Tibial nerve (tissue), 4 donors: ENCODE measurements at regions not wholly inside any gene's neighbourhood (a gene's known extent, or its start where the extent isn't known, plus 50 kb on each side); places are given as distances from the start of the nearest gene placed in this dataset.
A peak's percentile ranks its signal among the peaks of the same experiment; 100 is the strongest.

Source experiments
- DNase-seq, 2 donors: peaks; one replicate each; pipeline ENCODE4 v3.0.0-alpha.2; 2019; ENCODE audit warnings: low spot score in 2 of 2
- H3K27ac ChIP-seq, 4 donors: fragments of 200-600 bp; sonication (generic) in 3 of 4; one replicate each; pipeline ENCODE4 v1.5.1; 2017 to 2019; ENCODE audit warnings: mild to moderate bottlenecking in 1 of 4
- H3K27me3 ChIP-seq, 2 donors: fragments of 200-600 bp; sonication (generic) in 1 of 2; one replicate each; pipeline versions ENCODE4 v1.5.1 to v1.6.0; 2017 to 2019
- H3K36me3 ChIP-seq, 3 donors: fragments of 200-600 bp; sonication (generic); one replicate each; pipeline ENCODE4 v1.5.1; 2018 to 2019
- H3K4me1 ChIP-seq, 4 donors: fragments of 200-600 bp; sonication (generic) in 3 of 4; one replicate each; pipeline ENCODE4 v1.5.1; 2017 to 2019
- H3K4me3 ChIP-seq, 4 donors: fragments of 200-600 bp; sonication (generic) in 3 of 4; one replicate each; pipeline ENCODE4 v1.5.1; 2017 to 2019; ENCODE audit warnings: mild to moderate bottlenecking in 1 of 4, moderate library complexity in 1 of 4
- H3K9me3 ChIP-seq, 4 donors: fragments of 200-600 bp; sonication (generic) in 3 of 4; one replicate each; pipeline ENCODE4 v1.5.1; 2017 to 2019
- CTCF ChIP-seq, 5 experiments: fragments of 200-600 bp in 3 of 5; fragments of 450-650 bp in 2 of 5; sonication (generic) in 3 of 5; IDR thresholded peaks; one replicate each; pipeline ENCODE4 v1.5.1; 2016 to 2019; ENCODE audit warnings: antibody characterized with exemption in 5 of 5, mild to moderate bottlenecking in 3 of 5, moderate library complexity in 2 of 5
- EP300 ChIP-seq, 2 donors: sonication (generic); formaldehyde crosslinking; IDR thresholded peaks; one replicate each; pipeline ENCODE4 v1.6.1; 2017; ENCODE audit warnings: antibody characterized with exemption in 2 of 2, mild to moderate bottlenecking in 1 of 2
- POLR2A ChIP-seq, 2 donors: fragments of 450-650 bp; IDR thresholded peaks; one replicate each; pipeline ENCODE4 v1.6.1; 2017; ENCODE audit warnings: antibody characterized with exemption in 2 of 2, mild to moderate bottlenecking in 2 of 2, moderate library complexity in 2 of 2
- WGBS, 2 donors: methylation state at CpG; one replicate each; pipeline ENCODE4 v1.1.5; 2018; 5-methylcytosine and 5-hydroxymethylcytosine counted together

GRCh38 chr5:61949679-61950435, 356.1 kb upstream of the KIF2A start:
- Histone ChIP-seq H3K9me3 (no peaks in the 10 kb centered on the region), H3K4me1 (peaks cover 0 to 10% (median 0%) of the 10 kb centered on the region in 4 donors), H3K36me3 (no peaks in the 10 kb centered on the region), H3K27me3 (no peaks in the 10 kb centered on the region), H3K27ac (peak overlapping the region; percentile 33 to 82 (median 54)), H3K4me3 (no peak overlapping the region)
- 84 to 86% methylated on average over 7 of the region's 7 CpGs for WGBS, 2 donors
- DNase-seq = no peak
- TF ChIP-seq EP300 (IDR thresholded peaks at IDR 0.05) (no peak), POLR2A (IDR thresholded peaks at IDR 0.05) (no peak), CTCF (IDR thresholded peaks at IDR 0.05) (no peak)

- H3K4me1 ChIP-seq = peaks cover 0 to 10% (median 0%) of the 10 kb centered on the region in 4 donors
- DNase-seq = no peak
- TF ChIP-seq CTCF (IDR thresholded peaks at IDR 0.05) (no peak), EP300 (IDR thresholded peaks at IDR 0.05) (no peak), POLR2A (IDR thresholded peaks at IDR 0.05) (no peak)
- H3K27me3 ChIP-seq = no peaks in the 10 kb centered on the region
- WGBS, 2 donors = 94 to 95% methylated on average over 3 of the region's 3 CpGs
- no peaks in the 10 kb centered on the region for H3K9me3 ChIP-seq
- no peaks in the 10 kb centered on the region for H3K36me3 ChIP-seq
- H3K27ac ChIP-seq = peak overlapping the region in 2 of 4 donors; percentile 74 to 82
- no peak overlapping the region for H3K4me3 ChIP-seq
Observed at GRCh38 chr5:61951295-61951694, 354.7 kb upstream of the KIF2A start.

GRCh38 chr5:61953913-61954312, 352.1 kb upstream of the KIF2A start:
- no peaks in the 10 kb centered on the region for H3K36me3 ChIP-seq
- H3K4me1 ChIP-seq = peaks cover 0 to 10% (median 0%) of the 10 kb centered on the region in 4 donors
- H3K9me3 ChIP-seq = no peaks in the 10 kb centered on the region
- H3K4me3 ChIP-seq = no peak overlapping the region
- no peaks in the 10 kb centered on the region for H3K27me3 ChIP-seq
- TF ChIP-seq EP300 (IDR thresholded peaks at IDR 0.05) (no peak), POLR2A (IDR thresholded peaks at IDR 0.05) (no peak), CTCF (IDR thresholded peaks at IDR 0.05) (no peak)
- H3K27ac ChIP-seq = no peak overlapping the region
- 67 to 68% methylated on average over 3 of the region's 3 CpGs for WGBS, 2 donors
- DNase-seq = no peak

GRCh38 chr5:61964201-61964600, 341.8 kb upstream of the KIF2A start:
- Histone ChIP-seq H3K36me3 (no peaks in the 10 kb centered on the region), H3K4me3 (no peak overlapping the region), H3K27me3 (no peaks in the 10 kb centered on the region), H3K27ac (no peak overlapping the region), H3K4me1 (peaks cover 0 to 8% (median 0%) of the 10 kb centered on the region in 4 donors), H3K9me3 (no peaks in the 10 kb centered on the region)
- TF ChIP-seq CTCF (IDR thresholded peaks at IDR 0.05) (no peak), POLR2A (IDR thresholded peaks at IDR 0.05) (no peak), EP300 (IDR thresholded peaks at IDR 0.05) (no peak)
- 46 to 50% methylated on average over 2 of the region's 2 CpGs for WGBS, 2 donors
- DNase-seq = no peak

- Histone ChIP-seq H3K27ac (no peak overlapping the region), H3K4me1 (peaks cover 0 to 8% (median 0%) of the 10 kb centered on the region in 4 donors), H3K27me3 (no peaks in the 10 kb centered on the region), H3K4me3 (no peak overlapping the region), H3K36me3 (no peaks in the 10 kb centered on the region), H3K9me3 (no peaks in the 10 kb centered on the region)
- peak in 1 of 2 donors; percentile 61 for DNase-seq
- WGBS, 2 donors = 80 to 93% methylated on average over 1 of the region's 1 CpG
- TF ChIP-seq CTCF (IDR thresholded peaks at IDR 0.05) (no peak), POLR2A (IDR thresholded peaks at IDR 0.05) (no peak), EP300 (IDR thresholded peaks at IDR 0.05) (no peak)
Observed at GRCh38 chr5:61965069-61965468, 340.9 kb upstream of the KIF2A start.
